ENCODE measurements at regions not wholly inside any gene's neighbourhood (a gene's known extent, or its start where the extent isn't known, plus 50 kb on each side); places are given as distances from the start of the nearest gene placed in this dataset.

GRCh38 chr7:21030237-21030871 is 243.7 kb upstream of the SP8 start:
- no peak for DNase-seq

- no peak for DNase-seq
Measured at GRCh38 chr7:21041252-21041651, 254.6 kb upstream of the SP8 start.

GRCh38 chr7:21041666-21042065 is 255.0 kb upstream of the SP8 start:
- DNase-seq = no peak

- DNase-seq = no peak
Measured at GRCh38 chr7:21044384-21044783, 257.7 kb upstream of the SP8 start.

GRCh38 chr7:21044913-21045568 is 258.4 kb upstream of the SP8 start:
- DNase-seq = no peak

GRCh38 chr7:21051865-21052264 is 265.2 kb upstream of the SP8 start:
- no peak for DNase-seq

- DNase-seq = no peak
Measured at GRCh38 chr7:21054427-21055112, 267.9 kb upstream of the SP8 start.

- DNase-seq = no peak
Measured at GRCh38 chr7:21059069-21059468, 272.4 kb upstream of the SP8 start.

GRCh38 chr7:21063106-21063505 is 276.4 kb upstream of the SP8 start:
- DNase-seq = no peak

GRCh38 chr7:21064698-21065648 is 278.3 kb upstream of the SP8 start:
- DNase-seq = no peak

GRCh38 chr7:21066221-21066620 is 279.5 kb upstream of the SP8 start:
- no peak for DNase-seq

GRCh38 chr7:21067216-21067615 is 280.5 kb upstream of the SP8 start:
- DNase-seq = no peak

- no peak for DNase-seq
Measured at GRCh38 chr7:21070571-21071090, 283.9 kb upstream of the SP8 start.

GRCh38 chr7:21071561-21072501 is 285.1 kb upstream of the SP8 start:
- DNase-seq = no peak

GRCh38 chr7:21076054-21076453 is 289.4 kb upstream of the SP8 start:
- DNase-seq = peak; percentile 65

GRCh38 chr7:21076574-21076973 is 289.9 kb upstream of the SP8 start:
- no peak for DNase-seq

- no peak for DNase-seq
Measured at GRCh38 chr7:21077602-21078001, 290.9 kb upstream of the SP8 start.

- DNase-seq = no peak
Measured at GRCh38 chr7:21084286-21084685, 297.6 kb upstream of the SP8 start.

- DNase-seq = no peak
Measured at GRCh38 chr7:21086688-21087087, 300.0 kb upstream of the SP8 start.

GRCh38 chr7:21089653-21090052 is 303.0 kb upstream of the SP8 start:
- no peak for DNase-seq

- DNase-seq = no peak
Measured at GRCh38 chr7:21092766-21093702, 306.3 kb upstream of the SP8 start.
